Activated B cell treated with CpG ODN at 0.5 μM for 24 hours (primary cell): ENCODE measurements at regions not wholly inside any gene's neighbourhood (a gene's known extent, or its start where the extent isn't known, plus 50 kb on each side); places are given as distances from the start of the nearest gene placed in this dataset.

Experiments
- ATAC-seq: fragments of 200-7000 bp; cut with Tn5 transposase; one replicate; pipeline ENCODE4 v1.10.0; 2021; ENCODE audit warnings: low read depth, mild to moderate bottlenecking, moderate library complexity
- CTCF ChIA-PET: fragments of 350-600 bp; sonication (Branson Sonifier 250); formaldehyde crosslinking; loops from one replicate; lab custom pipeline; 2021; ENCODE audit warnings: antibody characterized with exemption; lab: Charles Lee
- POLR2A ChIA-PET: fragments of 350-600 bp; sonication (Branson Sonifier 250); formaldehyde crosslinking; loops from one replicate; lab custom pipeline; 2021; ENCODE audit warnings: antibody characterized with exemption; lab: Charles Lee
- DNase-seq: peaks from one replicate; pipeline ENCODE4 v3.0.0; 2022
- H3K27ac Mint-ChIP-seq: one replicate; pipeline ENCODE4 v1.8.0; 2020; ENCODE audit warnings: mixed read lengths
- H3K27me3 Mint-ChIP-seq: one replicate; pipeline ENCODE4 v1.8.0; 2021; ENCODE audit warnings: mixed read lengths
- H3K36me3 Mint-ChIP-seq: one replicate; pipeline ENCODE4 v1.8.0; 2021; ENCODE audit warnings: low read depth, mixed read lengths
- H3K4me1 Mint-ChIP-seq: one replicate; pipeline ENCODE4 v1.8.0; 2021; ENCODE audit warnings: mixed read lengths
- H3K4me3 Mint-ChIP-seq: one replicate; pipeline ENCODE4 v1.8.0; 2020; ENCODE audit warnings: mild to moderate bottlenecking, mixed read lengths
- H3K9me3 Mint-ChIP-seq: one replicate; pipeline ENCODE4 v1.8.0; 2020; ENCODE audit warnings: mixed read lengths
- intact Hi-C: fragments of 100-400 bp; cut with micrococcal nuclease; formaldehyde crosslinking; loops from one replicate; pipeline ENCODE4 v1.15.1; 2024
- TF ChIP-seq, protein P1 (sequence below): fragments of 200-600 bp; IDR thresholded peaks from one replicate; pipeline ENCODE4 v1.8.0; 2022; ENCODE audit warnings: antibody characterized with exemption, mild to moderate bottlenecking

DNA sequence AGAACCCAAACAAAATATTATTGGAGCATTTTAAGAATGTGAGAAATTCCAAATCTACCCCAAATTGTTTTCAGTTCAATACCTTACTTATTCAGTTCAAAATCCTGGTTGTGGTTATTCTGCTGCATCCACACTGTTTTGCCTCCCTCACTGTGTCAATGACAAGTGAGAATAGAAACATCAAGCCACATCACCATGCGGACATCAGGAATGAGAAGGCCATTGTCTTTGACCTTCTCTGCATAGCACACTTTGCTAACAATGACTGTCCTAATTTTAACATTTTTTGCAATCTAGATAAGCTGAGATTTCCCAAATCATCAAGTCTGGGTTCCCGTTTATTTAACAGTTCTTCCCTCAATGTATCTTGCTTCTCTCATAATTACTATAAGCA is 93.7 kb downstream of the ELAPOR2 start:
- TF ChIP-seq, protein P1, sequence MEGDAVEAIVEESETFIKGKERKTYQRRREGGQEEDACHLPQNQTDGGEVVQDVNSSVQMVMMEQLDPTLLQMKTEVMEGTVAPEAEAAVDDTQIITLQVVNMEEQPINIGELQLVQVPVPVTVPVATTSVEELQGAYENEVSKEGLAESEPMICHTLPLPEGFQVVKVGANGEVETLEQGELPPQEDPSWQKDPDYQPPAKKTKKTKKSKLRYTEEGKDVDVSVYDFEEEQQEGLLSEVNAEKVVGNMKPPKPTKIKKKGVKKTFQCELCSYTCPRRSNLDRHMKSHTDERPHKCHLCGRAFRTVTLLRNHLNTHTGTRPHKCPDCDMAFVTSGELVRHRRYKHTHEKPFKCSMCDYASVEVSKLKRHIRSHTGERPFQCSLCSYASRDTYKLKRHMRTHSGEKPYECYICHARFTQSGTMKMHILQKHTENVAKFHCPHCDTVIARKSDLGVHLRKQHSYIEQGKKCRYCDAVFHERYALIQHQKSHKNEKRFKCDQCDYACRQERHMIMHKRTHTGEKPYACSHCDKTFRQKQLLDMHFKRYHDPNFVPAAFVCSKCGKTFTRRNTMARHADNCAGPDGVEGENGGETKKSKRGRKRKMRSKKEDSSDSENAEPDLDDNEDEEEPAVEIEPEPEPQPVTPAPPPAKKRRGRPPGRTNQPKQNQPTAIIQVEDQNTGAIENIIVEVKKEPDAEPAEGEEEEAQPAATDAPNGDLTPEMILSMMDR, result no peak
- CTCF ChIA-PET, result no interaction called here
- Mint-ChIP-seq H3K4me3 (no peak overlapping the region), H3K9me3 (no peaks in the 10 kb centered on the region), H3K4me1 (peaks cover 4% of the 10 kb centered on the region), H3K27ac (no peak overlapping the region), H3K27me3 (no peaks in the 10 kb centered on the region), H3K36me3 (no peaks in the 10 kb centered on the region)
- POLR2A ChIA-PET, result no interaction called here
- intact Hi-C loops, result no loop called here
- DNase-seq, result no peak
- ATAC-seq, result no peak

DNA sequence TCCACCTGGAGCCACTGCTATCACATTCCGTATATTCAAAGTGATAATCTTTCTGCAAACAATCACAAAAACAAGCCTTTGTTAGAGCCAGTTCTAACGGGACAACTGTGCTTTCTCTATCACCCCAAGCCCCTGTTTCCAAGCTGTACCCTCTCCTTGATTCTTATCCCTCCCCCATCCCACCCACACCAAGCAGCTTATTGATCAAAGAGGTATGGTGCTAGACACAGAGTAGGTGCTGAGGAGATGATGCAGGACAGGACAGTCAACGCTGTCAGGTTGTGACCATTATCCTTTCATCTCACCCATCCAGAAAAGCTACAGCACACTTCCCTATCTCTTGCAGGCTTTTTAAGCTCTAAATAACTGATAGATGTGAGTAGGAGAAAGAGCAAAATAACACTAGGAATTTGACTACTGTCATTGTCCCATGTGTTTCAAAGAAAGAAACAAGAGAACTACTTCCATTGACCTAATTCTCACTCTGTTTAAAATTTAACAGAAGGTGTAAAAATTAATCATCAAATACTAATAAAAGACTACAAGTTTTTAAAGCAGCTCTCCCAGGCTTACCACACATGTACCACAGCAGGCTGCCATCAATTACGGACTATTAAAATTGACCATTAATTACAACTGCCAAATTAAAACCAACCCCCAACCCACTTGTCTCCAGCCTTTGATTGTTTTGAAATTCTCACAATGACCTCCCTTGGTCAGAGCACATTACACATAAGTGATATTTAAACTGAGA is 94.3 kb downstream of the ELAPOR2 start:
- Mint-ChIP-seq H3K9me3 (no peaks in the 10 kb centered on the region), H3K4me3 (no peak overlapping the region), H3K27ac (no peak overlapping the region), H3K36me3 (no peaks in the 10 kb centered on the region), H3K4me1 (peaks cover 4% of the 10 kb centered on the region), H3K27me3 (no peaks in the 10 kb centered on the region)
- POLR2A ChIA-PET, result no interaction called here
- TF ChIP-seq, protein P1, result no peak
- ATAC-seq (no peak), DNase-seq (no peak)
- CTCF ChIA-PET, result no interaction called here
- intact Hi-C loops, result no loop called here

DNA sequence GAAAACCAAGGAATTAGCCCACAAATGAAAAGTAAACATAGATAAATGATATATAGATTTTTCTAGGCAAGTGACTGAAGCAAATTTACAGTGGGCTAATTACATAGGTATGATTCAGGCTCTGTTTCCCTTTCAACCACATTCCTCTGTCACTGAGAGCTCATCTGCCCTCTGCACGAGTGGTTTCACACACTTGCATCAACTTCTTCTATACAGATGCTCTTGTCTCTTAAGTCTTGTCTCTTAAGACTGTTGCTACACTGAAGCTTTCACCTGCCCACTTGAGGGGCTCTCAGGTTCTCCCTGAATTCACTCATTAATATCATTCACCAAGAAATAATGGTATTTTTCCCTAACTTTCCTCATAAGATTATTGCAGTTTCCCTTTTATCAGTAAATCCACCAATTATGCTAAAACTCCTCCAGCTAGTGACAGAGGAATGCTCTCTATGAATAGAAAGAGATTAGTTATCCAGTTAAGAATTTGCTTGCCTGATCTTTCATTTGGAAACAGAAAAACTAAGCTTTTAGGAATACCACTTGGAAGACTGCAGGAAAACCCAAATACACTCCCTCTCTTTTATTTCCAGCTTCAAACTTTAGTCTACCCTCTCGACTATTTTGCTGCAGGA is 95.7 kb downstream of the ELAPOR2 start:
- no peak for DNase-seq
- ChIA-PET CTCF (no interaction called here), POLR2A (interaction anchor here (0.6 kb wide), 1 partner anchor 19 kb away, joined by 3 read pairs; no protein-coding TSS in a partner anchor)
- intact Hi-C loops, result no loop called here
- no peak overlapping the region for H3K4me3 Mint-ChIP-seq
- H3K4me1 Mint-ChIP-seq, result peaks cover 4% of the 10 kb centered on the region
- H3K36me3 Mint-ChIP-seq, result no peaks in the 10 kb centered on the region
- no peaks in the 10 kb centered on the region for H3K27me3 Mint-ChIP-seq
- no peak for ATAC-seq
- TF ChIP-seq, protein P1, result no peak
- no peak overlapping the region for H3K27ac Mint-ChIP-seq
- no peaks in the 10 kb centered on the region for H3K9me3 Mint-ChIP-seq

DNA sequence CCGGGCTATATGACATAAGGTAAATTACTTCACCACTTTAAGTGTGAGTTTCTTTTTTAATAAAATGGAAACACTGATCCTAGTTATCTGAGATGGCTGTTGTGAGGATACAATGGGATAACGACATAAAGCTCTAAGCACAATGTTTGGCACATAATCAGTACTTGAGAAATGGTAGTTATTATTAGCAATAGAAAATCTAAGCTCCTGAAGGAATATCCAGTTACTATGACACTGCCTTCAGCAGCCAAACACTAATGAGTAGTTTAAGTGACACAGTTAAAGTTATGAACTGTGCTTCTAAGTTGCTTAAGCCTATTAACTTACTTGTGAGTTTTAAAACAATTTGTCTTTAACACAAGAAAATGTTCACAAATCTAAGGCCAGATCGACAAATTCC is 96.8 kb downstream of the ELAPOR2 start:
- H3K4me1 Mint-ChIP-seq, result peaks cover 7% of the 10 kb centered on the region
- TF ChIP-seq, protein P1, result no peak
- no peaks in the 10 kb centered on the region for H3K36me3 Mint-ChIP-seq
- POLR2A ChIA-PET, result no interaction called here
- no peak overlapping the region for H3K27ac Mint-ChIP-seq
- no peaks in the 10 kb centered on the region for H3K27me3 Mint-ChIP-seq
- intact Hi-C loops, result no loop called here
- no peaks in the 10 kb centered on the region for H3K9me3 Mint-ChIP-seq
- ATAC-seq (no peak), DNase-seq (no peak)
- no peak overlapping the region for H3K4me3 Mint-ChIP-seq
- CTCF ChIA-PET, result no interaction called here

DNA sequence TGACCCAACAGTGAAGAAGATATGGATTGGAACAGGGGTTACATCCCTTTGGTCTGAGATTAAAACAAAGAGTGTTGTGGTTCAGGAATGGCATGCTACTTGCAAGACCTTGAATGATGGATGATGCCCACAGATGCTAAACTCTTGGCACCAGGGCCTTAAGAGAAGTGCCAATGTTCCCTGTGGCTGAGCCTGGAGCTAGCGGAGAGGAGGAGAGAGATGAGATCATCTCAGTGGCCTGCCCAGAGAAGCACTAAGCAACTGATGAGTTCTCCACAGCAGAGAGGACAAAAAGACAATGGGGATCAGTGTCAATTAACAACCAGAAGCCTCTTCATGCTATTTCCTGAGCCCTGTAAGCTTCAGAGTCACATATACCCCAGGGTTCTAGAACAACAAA is 97.8 kb downstream of the ELAPOR2 start:
- CTCF ChIA-PET, result no interaction called here
- ATAC-seq (no peak), DNase-seq (no peak)
- Mint-ChIP-seq H3K9me3 (no peaks in the 10 kb centered on the region), H3K4me3 (no peak overlapping the region), H3K36me3 (no peaks in the 10 kb centered on the region), H3K4me1 (peaks cover 5% of the 10 kb centered on the region), H3K27me3 (no peaks in the 10 kb centered on the region), H3K27ac (no peak overlapping the region)
- POLR2A ChIA-PET, result no interaction called here
- TF ChIP-seq, protein P1, result no peak
- intact Hi-C loops, result no loop called here
